HG03565 (cell line): ENCODE measurements at regions not wholly inside any gene's neighbourhood (a gene's known extent, or its start where the extent isn't known, plus 50 kb on each side); places are given as distances from the start of the nearest gene placed in this dataset.
"Not testable (repeated sequence)": the region's sequence is repeated elsewhere in the genome, so short reads cannot be mapped to it uniquely, and the experiment has no call there.

Source experiments
- ATAC-seq: cut with Tn5 transposase; IDR thresholded peaks from one replicate; pipeline ENCODE4 v1.9.1; 2021; ENCODE audit warnings: mild to moderate bottlenecking, moderate library complexity; ENCODE audit not compliant: unreplicated experiment

- no peak for ATAC-seq
These were observed 196.1 kb upstream of the SVIL start for GRCh38 chr10:29830531-29831512.

- no peak for ATAC-seq
These were observed 195.0 kb upstream of the SVIL start for GRCh38 chr10:29829776-29830175.

GRCh38 chr10:29828956-29829355, 194.2 kb upstream of the SVIL start:
- no peak for ATAC-seq

GRCh38 chr10:29828440-29828894, 193.7 kb upstream of the SVIL start:
- ATAC-seq, result no peak

GRCh38 chr10:29827512-29827911, 192.7 kb upstream of the SVIL start:
- no peak for ATAC-seq

GRCh38 chr10:29826801-29827450, 192.2 kb upstream of the SVIL start:
- no peak for ATAC-seq

- no peak for ATAC-seq
These were observed 191.4 kb upstream of the SVIL start for GRCh38 chr10:29826221-29826620.

DNA sequence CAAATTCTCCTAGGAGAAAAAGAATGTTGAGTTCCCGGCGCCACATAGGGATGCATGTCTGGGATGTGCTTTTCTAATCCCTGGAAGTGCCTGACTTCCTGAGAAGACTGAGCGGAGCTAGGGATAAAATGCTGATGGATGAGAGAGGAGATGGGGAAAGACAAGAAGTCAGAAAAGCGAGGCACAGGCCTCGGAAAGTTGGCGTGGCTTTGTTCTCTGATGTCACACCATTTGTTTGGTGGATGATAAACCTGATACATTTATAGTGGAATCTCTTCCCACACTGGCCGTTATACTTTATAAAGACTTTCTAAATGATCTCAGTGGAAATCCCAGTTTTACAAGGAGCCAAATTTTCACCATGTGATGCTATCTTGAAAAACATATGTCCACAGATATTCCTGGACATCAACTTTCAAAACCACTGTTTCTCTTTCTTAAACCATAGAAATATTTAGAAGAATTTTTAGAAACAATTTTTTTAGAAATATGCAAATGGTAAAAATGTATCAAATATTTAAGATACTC, 188.8 kb upstream of the SVIL start:
- no peak for ATAC-seq

- ATAC-seq, result no peak
These were observed 186.2 kb upstream of the SVIL start for GRCh38 chr10:29820890-29821461.

- no peak for ATAC-seq
These were observed 182.2 kb upstream of the SVIL start for GRCh38 chr10:29816801-29817558.

GRCh38 chr10:29815572-29815971, 180.8 kb upstream of the SVIL start:
- ATAC-seq, result no peak

GRCh38 chr10:29811751-29812427, 177.1 kb upstream of the SVIL start:
- no peak for ATAC-seq

- ATAC-seq, result no peak
These were observed 176.0 kb upstream of the SVIL start for GRCh38 chr10:29810816-29811215.

GRCh38 chr10:29810231-29810630, 175.5 kb upstream of the SVIL start:
- not testable (repeated sequence) for ATAC-seq

DNA sequence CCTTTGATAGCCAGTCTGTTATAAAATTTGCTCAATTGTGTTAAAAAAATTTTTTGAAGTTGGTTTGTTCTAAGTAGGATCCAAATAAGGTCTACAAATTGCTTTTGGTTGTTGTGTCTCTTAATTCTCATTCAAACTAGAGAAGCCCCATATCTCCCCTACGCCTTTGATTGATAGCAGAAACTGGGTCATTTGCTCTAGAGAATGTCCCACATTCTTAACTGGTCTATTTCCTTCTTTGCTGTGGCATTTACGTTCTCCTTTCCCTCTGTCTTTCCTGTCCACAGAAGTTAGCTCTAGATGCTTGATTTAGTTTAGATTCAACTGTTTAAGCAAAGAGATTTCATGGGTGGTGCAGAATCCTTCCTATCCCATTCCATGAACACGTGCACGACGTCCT, 174.6 kb upstream of the SVIL start:
- no peak for ATAC-seq

- ATAC-seq, result no peak
These were observed 172.5 kb upstream of the SVIL start for GRCh38 chr10:29807163-29807806.

DNA sequence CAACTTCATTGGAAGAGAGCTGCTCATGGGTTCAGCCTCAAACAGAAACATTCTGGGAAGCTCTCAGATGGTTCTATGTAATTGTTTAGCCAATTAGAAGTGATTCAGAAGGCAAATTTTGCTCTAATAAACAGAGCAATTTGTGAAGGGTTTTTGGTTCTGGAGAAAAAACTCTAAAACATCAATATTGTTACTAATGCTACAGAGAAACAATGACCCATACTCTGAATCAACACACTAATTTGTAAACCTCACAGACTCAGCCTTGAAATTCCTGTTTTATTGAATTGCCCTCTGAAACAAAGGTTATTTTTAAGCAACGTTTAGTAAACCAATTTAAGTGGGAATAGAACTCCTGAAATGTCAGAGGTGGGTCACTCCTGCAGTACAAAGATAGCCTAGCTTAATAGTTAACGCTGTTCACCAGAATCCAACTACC, 171.6 kb upstream of the SVIL start:
- no peak for ATAC-seq

GRCh38 chr10:29805134-29805723, 170.5 kb upstream of the SVIL start:
- no peak for ATAC-seq
